HG02642 (cell line): ENCODE measurements at regions not wholly inside any gene's neighbourhood (a gene's known extent, or its start where the extent isn't known, plus 50 kb on each side); places are given as distances from the start of the nearest gene placed in this dataset.
"Not testable (repeated sequence)": the region's sequence is repeated elsewhere in the genome, so short reads cannot be mapped to it uniquely, and the experiment has no call there.

Experiments used
- ATAC-seq: cut with Tn5 transposase; IDR thresholded peaks from one replicate; pipeline ENCODE4 v1.9.1; 2021; ENCODE audit warnings: mild to moderate bottlenecking; ENCODE audit not compliant: unreplicated experiment, poor library complexity

- ATAC-seq: no peak
Observed at GRCh38 chr10:35803046-35803445, 160.9 kb upstream of the FZD8 start.

DNA sequence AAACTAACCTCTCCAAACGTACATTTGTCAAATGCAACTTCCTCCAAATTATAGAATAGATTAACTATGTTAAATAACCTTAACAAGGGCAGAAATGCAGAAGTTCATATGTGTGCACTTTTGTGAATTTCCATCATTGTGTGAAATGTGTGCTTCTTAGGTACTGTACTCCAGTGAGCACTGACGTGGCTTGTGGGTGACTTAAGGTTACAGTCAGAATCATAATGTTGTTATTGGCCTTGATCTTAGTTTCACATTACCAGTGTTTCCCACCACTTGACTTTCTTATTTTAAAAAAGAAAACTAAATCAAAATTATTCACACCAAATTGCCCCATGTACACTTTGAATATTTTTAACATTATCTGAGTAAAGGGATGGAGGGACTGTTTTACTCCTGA lies 155.1 kb upstream of the FZD8 start:
- ATAC-seq: no peak

GRCh38 chr10:35795131-35795824 lies 153.2 kb upstream of the FZD8 start:
- no peak for ATAC-seq

DNA sequence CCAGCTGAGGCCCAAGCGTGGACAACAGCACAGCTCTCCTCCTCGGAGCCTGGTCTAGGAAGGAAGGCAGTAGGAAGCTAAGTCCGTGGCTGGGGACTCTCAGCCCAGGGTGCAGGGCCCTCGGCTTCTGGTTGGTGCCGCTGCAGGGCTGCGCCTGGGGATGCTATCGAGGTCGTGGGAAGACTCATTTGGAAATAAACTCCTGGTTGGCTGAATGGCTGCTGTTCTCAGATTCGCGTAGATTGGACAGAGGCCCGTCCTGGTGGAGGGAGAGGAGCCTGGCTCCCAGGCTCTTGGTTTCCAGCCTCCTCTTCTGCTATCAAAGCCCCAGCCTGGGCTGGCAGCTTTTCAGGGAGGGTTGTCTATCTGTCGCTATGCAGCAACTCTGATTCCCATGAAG lies 152.6 kb upstream of the FZD8 start:
- no peak for ATAC-seq

GRCh38 chr10:35792291-35792690 lies 150.2 kb upstream of the FZD8 start:
- no peak for ATAC-seq

GRCh38 chr10:35789996-35790395 lies 147.9 kb upstream of the FZD8 start:
- no peak for ATAC-seq

GRCh38 chr10:35784751-35785150 lies 142.7 kb upstream of the FZD8 start:
- ATAC-seq: no peak

- ATAC-seq: no peak
Observed at GRCh38 chr10:35783305-35783838, 141.3 kb upstream of the FZD8 start.

- ATAC-seq: no peak
Observed at GRCh38 chr10:35781643-35782035, 139.5 kb upstream of the FZD8 start.

- no peak for ATAC-seq
Observed at GRCh38 chr10:35780970-35781642, 139.0 kb upstream of the FZD8 start.

- no peak for ATAC-seq
Observed at GRCh38 chr10:35778306-35778705, 136.2 kb upstream of the FZD8 start.

DNA sequence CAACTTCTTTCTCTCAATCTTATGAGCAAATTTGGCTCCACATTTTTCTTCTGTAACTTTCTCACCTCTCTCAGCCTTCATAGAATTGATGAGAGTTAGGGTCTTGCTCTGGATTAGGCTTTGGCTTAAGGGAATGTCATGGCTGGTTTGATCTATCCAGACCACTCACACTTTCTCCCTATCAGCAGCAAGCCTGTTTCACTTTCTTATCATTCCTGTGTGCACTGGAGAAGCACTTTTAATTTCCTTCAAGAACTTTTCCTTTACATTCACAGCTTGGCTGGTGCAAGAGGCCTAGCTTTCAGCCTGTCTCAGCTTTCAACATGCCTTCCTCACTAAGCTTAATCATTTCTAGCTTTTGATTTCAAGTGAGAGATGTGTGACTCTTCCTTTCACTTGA lies 134.5 kb upstream of the FZD8 start:
- ATAC-seq: not testable (repeated sequence)

- no peak for ATAC-seq
Observed at GRCh38 chr10:35774109-35774508, 132.0 kb upstream of the FZD8 start.

GRCh38 chr10:35770817-35771355 lies 128.8 kb upstream of the FZD8 start:
- no peak for ATAC-seq

DNA sequence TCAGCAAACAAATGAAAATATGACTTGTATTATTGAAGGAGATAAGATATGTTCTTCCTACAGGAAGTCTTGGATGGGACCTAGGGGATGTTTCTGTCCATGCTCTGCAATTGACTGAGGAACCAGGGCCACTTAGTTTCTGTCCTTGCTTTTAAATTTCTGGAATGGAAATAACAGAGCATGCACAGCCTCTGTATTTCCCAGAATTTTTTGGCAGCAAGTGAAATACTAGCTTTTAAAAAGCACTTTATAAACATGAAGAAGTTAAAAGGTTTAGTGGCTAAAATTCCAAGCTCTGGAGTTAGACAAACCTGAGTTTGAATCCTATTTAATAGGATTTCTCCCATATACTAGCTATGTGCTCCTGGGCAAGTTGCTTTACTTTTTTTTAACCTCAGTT lies 127.7 kb upstream of the FZD8 start:
- ATAC-seq: no peak

DNA sequence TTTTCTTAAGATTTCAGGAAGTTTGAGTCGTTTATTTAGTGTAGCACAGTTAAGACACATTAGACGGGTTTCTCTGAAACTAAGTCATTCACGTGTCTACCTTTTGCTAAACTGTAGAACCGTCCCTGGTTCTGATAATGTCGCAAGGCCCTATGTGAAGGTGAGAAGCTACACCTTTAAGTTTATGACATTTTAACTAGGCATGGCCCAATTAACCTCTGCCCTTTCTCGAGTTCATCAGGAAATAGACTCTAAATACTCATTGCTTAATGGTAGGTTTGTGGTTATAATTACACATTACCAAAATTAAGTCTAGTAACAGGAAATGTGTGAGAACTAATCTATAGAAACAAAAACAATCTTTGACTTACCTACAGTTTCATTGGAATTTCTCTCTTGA lies 126.6 kb upstream of the FZD8 start:
- no peak for ATAC-seq

DNA sequence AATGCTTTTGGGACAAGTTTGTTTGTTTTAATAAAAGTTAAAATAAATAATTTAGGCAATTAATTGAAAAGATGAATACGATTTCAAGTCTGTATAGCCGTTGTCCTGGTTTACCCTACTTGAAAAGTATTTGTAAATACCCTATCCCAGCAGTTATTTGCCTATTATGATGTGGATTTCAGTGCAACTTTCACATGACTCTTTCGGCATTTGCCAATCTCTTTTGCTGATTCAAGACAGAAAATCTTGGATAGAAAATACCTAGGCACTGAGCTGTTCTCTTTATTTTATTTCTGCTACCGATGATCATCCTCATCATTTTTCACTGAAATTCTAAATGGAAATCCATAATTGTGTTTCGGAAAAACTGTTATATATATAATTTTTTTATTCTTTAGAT lies 125.9 kb upstream of the FZD8 start:
- ATAC-seq: no peak

DNA sequence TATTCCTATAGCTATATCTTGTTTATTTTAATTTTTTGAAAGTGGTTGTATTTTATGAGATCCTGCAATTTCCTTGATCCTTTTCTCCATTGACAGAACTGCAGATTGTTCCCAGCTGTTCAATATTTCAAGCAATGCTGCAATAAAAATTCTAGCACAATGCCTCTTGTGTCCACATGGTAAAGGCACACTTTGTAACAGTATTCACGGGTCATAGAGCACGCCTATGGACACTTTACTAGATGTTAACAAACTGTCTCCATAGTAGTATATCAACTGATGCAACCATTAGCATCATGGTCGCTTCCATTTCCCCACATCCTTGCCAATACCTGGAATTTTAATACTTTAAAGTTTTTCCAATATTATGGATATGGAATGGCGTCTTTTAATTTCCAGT lies 123.9 kb upstream of the FZD8 start:
- ATAC-seq: no peak

GRCh38 chr10:35765066-35765527 lies 123.0 kb upstream of the FZD8 start:
- ATAC-seq: no peak

DNA sequence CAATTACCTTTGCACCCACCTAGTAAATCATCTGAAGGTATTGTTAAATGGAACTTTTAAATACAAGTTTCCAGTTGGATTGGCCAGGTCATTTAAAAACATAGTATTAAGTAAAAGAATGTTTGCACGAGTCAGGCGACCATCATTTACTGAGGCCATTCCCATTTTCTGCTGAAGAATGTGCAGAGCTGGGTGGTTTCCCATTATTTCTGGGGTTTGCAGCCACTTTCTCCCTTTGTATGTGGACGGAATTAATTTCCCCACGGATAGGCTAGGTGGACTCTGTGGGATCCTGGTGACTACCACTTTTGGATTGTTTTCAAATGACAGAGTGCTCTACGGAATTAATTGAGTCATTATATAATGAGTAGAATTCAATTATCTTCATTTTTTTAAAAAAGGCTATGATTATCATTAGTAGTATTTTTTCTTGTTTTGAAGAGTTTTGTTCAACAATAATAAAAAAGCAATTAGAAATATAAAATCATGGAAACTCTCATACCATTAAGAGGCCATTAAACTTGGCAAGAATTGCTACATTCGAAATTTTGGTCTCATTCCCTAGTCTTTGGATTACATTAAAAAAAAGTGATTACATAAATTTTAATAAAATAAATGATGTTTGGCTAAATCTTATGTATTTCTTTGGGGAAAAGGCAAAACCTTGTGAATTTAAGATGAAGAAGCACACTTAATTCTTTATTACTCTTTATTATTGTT lies 120.4 kb upstream of the FZD8 start:
- no peak for ATAC-seq

DNA sequence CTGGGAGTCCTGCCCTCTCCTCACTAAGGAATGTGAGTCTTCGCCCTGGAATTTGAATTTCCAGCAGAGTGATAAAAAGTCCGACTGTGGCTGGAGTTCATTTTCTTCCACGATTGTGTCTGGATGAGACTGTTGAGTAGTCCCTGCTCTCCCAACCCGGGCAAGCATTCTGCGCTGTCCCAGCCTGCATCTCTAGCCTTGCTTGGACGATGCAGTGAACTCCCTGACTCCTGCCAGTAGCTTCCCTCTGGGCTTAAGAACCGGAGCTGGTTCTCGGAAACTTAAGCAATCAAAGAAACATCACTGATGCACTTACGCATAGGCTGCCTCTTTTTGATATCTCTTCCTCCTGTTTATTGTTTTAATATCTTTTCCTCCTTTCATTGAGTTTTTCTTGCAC lies 116.0 kb upstream of the FZD8 start:
- ATAC-seq: no peak
